GM23338 (cell line): ENCODE measurements at regions not wholly inside any gene's neighbourhood (a gene's known extent, or its start where the extent isn't known, plus 50 kb on each side); places are given as distances from the start of the nearest gene placed in this dataset.

Experiments
- ATAC-seq: fragments of 200-7000 bp; cut with Tn5 transposase; 3 replicates; pipeline ENCODE4 v1.9.1; 2020
- DNase-seq: peaks from one replicate; pipeline ENCODE4 v3.0.0-alpha.2; 2015; ENCODE audit warnings: low spot score
- H2AFZ ChIP-seq: fragments of 200-600 bp; sonication (generic); 2 replicates; pipeline ENCODE4 v1.8.0; 2016; ENCODE audit warnings: antibody characterized with exemption, mild to moderate bottlenecking, moderate library complexity
- H3F3A ChIP-seq: fragments of 200-600 bp; sonication (generic); replicated peaks from 2 replicates; pipeline ENCODE4 v1.8.0; 2017; ENCODE audit warnings: antibody characterized with exemption, mixed run types, low read depth
- H3K27ac ChIP-seq: fragments of 200-600 bp; sonication (generic); 2 replicates; pipeline ENCODE4 v1.6.1; 2016; ENCODE audit warnings: low read depth
- H3K27me3 ChIP-seq: fragments of 200-600 bp; sonication (generic); 2 replicates; pipeline ENCODE4 v1.8.0; 2016; ENCODE audit warnings: mild to moderate bottlenecking, mixed run types, moderate library complexity; ENCODE audit not compliant: insufficient read depth
- H3K36me3 ChIP-seq: fragments of 200-600 bp; sonication (generic); 2 replicates; pipeline ENCODE4 v1.8.0; 2016; ENCODE audit warnings: mild to moderate bottlenecking; ENCODE audit not compliant: insufficient read depth
- H3K4me1 ChIP-seq: fragments of 200-600 bp; sonication (generic); 2 replicates; pipeline ENCODE4 v1.8.0; 2016; ENCODE audit warnings: mild to moderate bottlenecking, moderate library complexity; ENCODE audit not compliant: insufficient read depth
- H3K4me2 ChIP-seq: fragments of 200-600 bp; sonication (generic); 2 replicates; pipeline ENCODE4 v1.7.1; 2017; ENCODE audit warnings: mixed run types
- H3K4me3 ChIP-seq: fragments of 200-600 bp; sonication (generic); 2 replicates; pipeline ENCODE4 v1.6.1; 2016; ENCODE audit warnings: mixed run types
- H3K79me2 ChIP-seq: fragments of 200-600 bp; sonication (generic); replicated peaks from 2 replicates; pipeline ENCODE4 v1.8.0; 2017; ENCODE audit warnings: mild to moderate bottlenecking; ENCODE audit not compliant: insufficient read depth
- H3K9me2 ChIP-seq: fragments of 200-600 bp; sonication (generic); 2 replicates; pipeline ENCODE4 v1.8.0; 2017; ENCODE audit not compliant: insufficient read depth
- H4K20me1 ChIP-seq: fragments of 200-600 bp; sonication (generic); replicated peaks from 2 replicates; pipeline ENCODE4 v1.8.0; 2017; ENCODE audit warnings: mild to moderate bottlenecking; ENCODE audit not compliant: insufficient read depth
- H3K27ac Mint-ChIP-seq: 2 replicates; pipeline ENCODE4 v1.8.0; 2020; ENCODE audit warnings: inconsistent platforms, mild to moderate bottlenecking, moderate library complexity, mixed read lengths
- H3K27me3 Mint-ChIP-seq: 3 replicates; pipeline ENCODE4 v1.8.0; 2022; ENCODE audit warnings: low read depth, mild to moderate bottlenecking, moderate library complexity, mixed read lengths, inconsistent platforms; ENCODE audit not compliant: insufficient read depth, poor library complexity
- H3K36me3 Mint-ChIP-seq: 3 replicates; pipeline ENCODE4 v1.8.0; 2021; ENCODE audit warnings: low read depth, mild to moderate bottlenecking, inconsistent platforms, moderate library complexity, mixed read lengths
- H3K4me1 Mint-ChIP-seq: 3 replicates; pipeline ENCODE4 v1.8.0; 2020; ENCODE audit warnings: mild to moderate bottlenecking, inconsistent platforms, mixed read lengths
- H3K4me3 Mint-ChIP-seq: 3 replicates; pipeline ENCODE4 v1.8.0; 2021; ENCODE audit warnings: moderate library complexity, mild to moderate bottlenecking, inconsistent platforms, mixed read lengths
- H3K9me3 Mint-ChIP-seq: 3 replicates; pipeline ENCODE4 v1.8.0; 2020; ENCODE audit warnings: moderate library complexity, mild to moderate bottlenecking, inconsistent platforms, mixed read lengths
- CREB1 ChIP-seq: fragments of 250-450 bp; sonication (Bioruptor Pico); IDR thresholded peaks from 2 replicates; pipeline ENCODE4 v1.5.0; 2020; ENCODE audit warnings: low read depth, mild to moderate bottlenecking, moderate library complexity
- ETS1 ChIP-seq: IDR thresholded peaks from 2 replicates; pipeline ENCODE4 v1.6.1; 2016; ENCODE audit warnings: antibody characterized with exemption
- EZH2 ChIP-seq: fragments of 200-600 bp; sonication (generic); IDR thresholded peaks from one replicate; pipeline ENCODE4 v1.8.0; 2017; ENCODE audit warnings: antibody characterized with exemption, mild to moderate bottlenecking, low read depth; ENCODE audit not compliant: unreplicated experiment
- EZH2phosphoT487 ChIP-seq: fragments of 200-600 bp; sonication (generic); IDR thresholded peaks from one replicate; pipeline ENCODE4 v1.8.1; 2018; ENCODE audit warnings: antibody characterized with exemption; ENCODE audit not compliant: unreplicated experiment
- JUNB ChIP-seq: IDR thresholded peaks from one replicate; pipeline ENCODE4 v1.6.1; 2016; ENCODE audit warnings: antibody characterized with exemption; ENCODE audit not compliant: unreplicated experiment
- NANOG ChIP-seq: IDR thresholded peaks from 2 replicates; pipeline ENCODE4 v1.6.1; 2016; ENCODE audit warnings: antibody characterized with exemption, borderline replicate concordance
- POLR2AphosphoS5 ChIP-seq: IDR thresholded peaks from 2 replicates; pipeline ENCODE4 v1.6.1; 2016; ENCODE audit warnings: antibody characterized with exemption, low read depth
- REST ChIP-seq: IDR thresholded peaks from one replicate; pipeline ENCODE4 v1.6.1; 2018; ENCODE audit warnings: antibody characterized with exemption; ENCODE audit not compliant: unreplicated experiment
- STAT1 ChIP-seq: IDR thresholded peaks from one replicate; pipeline ENCODE4 v1.6.1; 2016; ENCODE audit warnings: antibody characterized with exemption; ENCODE audit not compliant: unreplicated experiment
- ZNF114 ChIP-seq: fragments of 250-450 bp; sonication (Bioruptor Pico); IDR thresholded peaks from 2 replicates; pipeline ENCODE4 v1.5.0; 2020; ENCODE audit warnings: mild to moderate bottlenecking, moderate library complexity
- ZNF331 ChIP-seq: fragments of 250-450 bp; sonication (Bioruptor Pico); IDR thresholded peaks from 2 replicates; pipeline ENCODE4 v1.5.0; 2020; ENCODE audit warnings: low read depth, mild to moderate bottlenecking, moderate library complexity
- ZNF462 ChIP-seq: fragments of 250-450 bp; sonication (Bioruptor Pico); IDR thresholded peaks from 2 replicates; pipeline ENCODE4 v1.5.0; 2020; ENCODE audit warnings: mild to moderate bottlenecking, moderate library complexity
- TF ChIP-seq, protein P1 (sequence below), 2 experiments: fragments of 200-600 bp in 1 of 2; sonication (generic) in 1 of 2; conservative IDR thresholded peaks; 2 replicates each; pipeline versions ENCODE4 v1.5.1 to v1.6.1; 2016 to 2017; ENCODE audit warnings: antibody characterized with exemption in 2 of 2, low read depth in 2 of 2, mild to moderate bottlenecking in 2 of 2, moderate library complexity in 1 of 2

GRCh38 chr12:65526311-65526710, 247.8 kb downstream of the MSRB3 start:
- Histone ChIP-seq H3K4me2 (no peak overlapping the region), H3K27ac (no peak overlapping the region), H3F3A (no peaks in the 10 kb centered on the region), H3K4me3 (no peak overlapping the region), H3K27me3 (no peaks in the 10 kb centered on the region), H3K79me2 (no peaks in the 10 kb centered on the region), H4K20me1 (no peaks in the 10 kb centered on the region), H3K4me1 (no peaks in the 10 kb centered on the region), H3K36me3 (no peaks in the 10 kb centered on the region), H3K9me2 (peaks cover 16% of the 10 kb centered on the region), H2AFZ (no peak overlapping the region)
- Mint-ChIP-seq H3K4me1 (peaks cover 2% of the 10 kb centered on the region; the same call in 1 of the 3 replicates), H3K27me3 (peaks cover 4% of the 10 kb centered on the region), H3K36me3 (no peaks in the 10 kb centered on the region), H3K4me3 (no peak overlapping the region), H3K9me3 (no peaks in the 10 kb centered on the region), H3K27ac (no peak overlapping the region)
- ATAC-seq = no peak
- TF ChIP-seq, protein P1, sequence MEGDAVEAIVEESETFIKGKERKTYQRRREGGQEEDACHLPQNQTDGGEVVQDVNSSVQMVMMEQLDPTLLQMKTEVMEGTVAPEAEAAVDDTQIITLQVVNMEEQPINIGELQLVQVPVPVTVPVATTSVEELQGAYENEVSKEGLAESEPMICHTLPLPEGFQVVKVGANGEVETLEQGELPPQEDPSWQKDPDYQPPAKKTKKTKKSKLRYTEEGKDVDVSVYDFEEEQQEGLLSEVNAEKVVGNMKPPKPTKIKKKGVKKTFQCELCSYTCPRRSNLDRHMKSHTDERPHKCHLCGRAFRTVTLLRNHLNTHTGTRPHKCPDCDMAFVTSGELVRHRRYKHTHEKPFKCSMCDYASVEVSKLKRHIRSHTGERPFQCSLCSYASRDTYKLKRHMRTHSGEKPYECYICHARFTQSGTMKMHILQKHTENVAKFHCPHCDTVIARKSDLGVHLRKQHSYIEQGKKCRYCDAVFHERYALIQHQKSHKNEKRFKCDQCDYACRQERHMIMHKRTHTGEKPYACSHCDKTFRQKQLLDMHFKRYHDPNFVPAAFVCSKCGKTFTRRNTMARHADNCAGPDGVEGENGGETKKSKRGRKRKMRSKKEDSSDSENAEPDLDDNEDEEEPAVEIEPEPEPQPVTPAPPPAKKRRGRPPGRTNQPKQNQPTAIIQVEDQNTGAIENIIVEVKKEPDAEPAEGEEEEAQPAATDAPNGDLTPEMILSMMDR (conservative IDR thresholded peaks at IDR 0.05; ENCODE audit: low read depth in 2 of 2) = no peak
- TF ChIP-seq POLR2AphosphoS5 (no peak), ETS1 (no peak), ZNF331 (CRISPR knock-in tag) (no peak), ZNF462 (CRISPR knock-in tag) (no peak), EZH2 (no peak), JUNB (no peak), NANOG (no peak), ZNF114 (no peak), EZH2phosphoT487 (no peak), CREB1 (CRISPR knock-in tag) (no peak), REST (no peak), STAT1 (no peak)
- no peak for DNase-seq
